Astrocyte (in vitro differentiated cells and primary cell): ENCODE measurements at regions not wholly inside any gene's neighbourhood (a gene's known extent, or its start where the extent isn't known, plus 50 kb on each side); places are given as distances from the start of the nearest gene placed in this dataset.

Experiments used
- DNase-seq: peaks from one replicate; pipeline ENCODE4 v3.0.0-alpha.2; 2010; ENCODE audit warnings: low read depth
- FAIRE-seq: peaks from 2 replicates; lab custom pipeline; 2011; peaks lifted over from hg19 to GRCh38; lab: Jason Lieb, UNC
- H2AFZ ChIP-seq: 2 replicates; pipeline ENCODE4 v1.6.0; 2012; ENCODE audit warnings: low read depth, low read length, inconsistent platforms
- H3K27ac ChIP-seq: 2 replicates; pipeline ENCODE4 v1.5.1; 2011; ENCODE audit warnings: low read depth, low read length, inconsistent platforms
- H3K27me3 ChIP-seq: 2 replicates; pipeline ENCODE4 v1.6.0; 2011; ENCODE audit warnings: low read length, inconsistent platforms; ENCODE audit not compliant: insufficient read depth
- H3K36me3 ChIP-seq: 2 replicates; pipeline ENCODE4 v1.5.1; 2011; ENCODE audit warnings: low read length, inconsistent platforms; ENCODE audit not compliant: insufficient read depth
- H3K4me1 ChIP-seq: 2 replicates; pipeline ENCODE4 v1.5.1; 2011; ENCODE audit warnings: low read length, inconsistent platforms; ENCODE audit not compliant: insufficient read depth
- H3K4me2 ChIP-seq: 2 replicates; pipeline ENCODE4 v1.6.0; 2012; ENCODE audit warnings: low read length, inconsistent platforms
- H3K4me3 ChIP-seq: 2 replicates; pipeline ENCODE4 v1.5.1; 2011; ENCODE audit warnings: low read depth, mild to moderate bottlenecking, low read length, inconsistent platforms; ENCODE audit not compliant: insufficient read depth
- H3K79me2 ChIP-seq: 2 replicates; pipeline ENCODE4 v1.6.0; 2012; ENCODE audit warnings: mild to moderate bottlenecking, low read length, inconsistent platforms; ENCODE audit not compliant: insufficient read depth
- H3K9ac ChIP-seq: 2 replicates; pipeline ENCODE4 v1.6.0; 2012; ENCODE audit warnings: mild to moderate bottlenecking, low read length, inconsistent platforms
- H3K9me3 ChIP-seq: 2 replicates; pipeline ENCODE4 v1.5.1; 2012; ENCODE audit warnings: low read depth, mild to moderate bottlenecking, low read length, inconsistent platforms; ENCODE audit not compliant: insufficient read depth
- H4K20me1 ChIP-seq: 2 replicates; pipeline ENCODE4 v1.6.0; 2012; ENCODE audit warnings: low read length, inconsistent platforms; ENCODE audit not compliant: insufficient read depth
- H3K27ac Mint-ChIP-seq: one replicate; pipeline ENCODE4 v1.8.0; 2021; ENCODE audit warnings: mild to moderate bottlenecking, mixed read lengths; ENCODE audit not compliant: unreplicated experiment
- H3K27me3 Mint-ChIP-seq: one replicate; pipeline ENCODE4 v1.8.0; 2021; ENCODE audit warnings: low read depth, mixed read lengths; ENCODE audit not compliant: unreplicated experiment
- H3K36me3 Mint-ChIP-seq: one replicate; pipeline ENCODE4 v1.8.0; 2021; ENCODE audit warnings: low read depth, mixed read lengths; ENCODE audit not compliant: unreplicated experiment
- H3K4me1 Mint-ChIP-seq: one replicate; pipeline ENCODE4 v1.8.0; 2021; ENCODE audit warnings: low read depth, mixed read lengths; ENCODE audit not compliant: unreplicated experiment
- H3K4me3 Mint-ChIP-seq: one replicate; pipeline ENCODE4 v1.8.0; 2021; ENCODE audit warnings: mild to moderate bottlenecking, moderate library complexity, mixed read lengths; ENCODE audit not compliant: unreplicated experiment
- H3K9me3 Mint-ChIP-seq: one replicate; pipeline ENCODE4 v1.8.0; 2021; ENCODE audit warnings: mild to moderate bottlenecking, mixed read lengths; ENCODE audit not compliant: unreplicated experiment
- EZH2 ChIP-seq: IDR thresholded peaks from 2 replicates; pipeline ENCODE4 v1.6.1; 2012; ENCODE audit warnings: mild to moderate bottlenecking, low read length, inconsistent platforms; ENCODE audit not compliant: insufficient read depth
- TF ChIP-seq, protein P1 (sequence below): IDR thresholded peaks from 2 replicates; pipeline ENCODE4 v1.5.1; 2011; ENCODE audit warnings: low read depth, mild to moderate bottlenecking, inconsistent platforms, low read length, moderate library complexity; ENCODE audit not compliant: insufficient read depth

GRCh38 chr2:234763002-234763873 is 188.6 kb upstream of the SH3BP4 start:
- peak; percentile 96 for DNase-seq
- TF ChIP-seq, protein P1, sequence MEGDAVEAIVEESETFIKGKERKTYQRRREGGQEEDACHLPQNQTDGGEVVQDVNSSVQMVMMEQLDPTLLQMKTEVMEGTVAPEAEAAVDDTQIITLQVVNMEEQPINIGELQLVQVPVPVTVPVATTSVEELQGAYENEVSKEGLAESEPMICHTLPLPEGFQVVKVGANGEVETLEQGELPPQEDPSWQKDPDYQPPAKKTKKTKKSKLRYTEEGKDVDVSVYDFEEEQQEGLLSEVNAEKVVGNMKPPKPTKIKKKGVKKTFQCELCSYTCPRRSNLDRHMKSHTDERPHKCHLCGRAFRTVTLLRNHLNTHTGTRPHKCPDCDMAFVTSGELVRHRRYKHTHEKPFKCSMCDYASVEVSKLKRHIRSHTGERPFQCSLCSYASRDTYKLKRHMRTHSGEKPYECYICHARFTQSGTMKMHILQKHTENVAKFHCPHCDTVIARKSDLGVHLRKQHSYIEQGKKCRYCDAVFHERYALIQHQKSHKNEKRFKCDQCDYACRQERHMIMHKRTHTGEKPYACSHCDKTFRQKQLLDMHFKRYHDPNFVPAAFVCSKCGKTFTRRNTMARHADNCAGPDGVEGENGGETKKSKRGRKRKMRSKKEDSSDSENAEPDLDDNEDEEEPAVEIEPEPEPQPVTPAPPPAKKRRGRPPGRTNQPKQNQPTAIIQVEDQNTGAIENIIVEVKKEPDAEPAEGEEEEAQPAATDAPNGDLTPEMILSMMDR, result no peak
- no peak for TF ChIP-seq EZH2
- Histone ChIP-seq H3K27me3 (no peaks in the 10 kb centered on the region), H3K4me1 (peaks cover 7% of the 10 kb centered on the region), H4K20me1 (no peaks in the 10 kb centered on the region), H3K9me3 (no peaks in the 10 kb centered on the region), H2AFZ (peak overlapping the region; percentile 68), H3K27ac (peak overlapping the region; percentile 50), H3K36me3 (no peaks in the 10 kb centered on the region), H3K4me2 (peak overlapping the region; percentile 58), H3K79me2 (no peaks in the 10 kb centered on the region), H3K9ac (peak overlapping the region; percentile 40), H3K4me3 (no peak overlapping the region)
- peaks cover 3% of the 10 kb centered on the region for H3K36me3 Mint-ChIP-seq
- H3K4me3 Mint-ChIP-seq, result no peak overlapping the region
- peaks cover 9% of the 10 kb centered on the region for H3K9me3 Mint-ChIP-seq
- no peak overlapping the region for H3K27ac Mint-ChIP-seq
- FAIRE-seq, result peak; percentile 43
- H3K4me1 Mint-ChIP-seq, result peaks cover 14% of the 10 kb centered on the region
- no peaks in the 10 kb centered on the region for H3K27me3 Mint-ChIP-seq

DNA sequence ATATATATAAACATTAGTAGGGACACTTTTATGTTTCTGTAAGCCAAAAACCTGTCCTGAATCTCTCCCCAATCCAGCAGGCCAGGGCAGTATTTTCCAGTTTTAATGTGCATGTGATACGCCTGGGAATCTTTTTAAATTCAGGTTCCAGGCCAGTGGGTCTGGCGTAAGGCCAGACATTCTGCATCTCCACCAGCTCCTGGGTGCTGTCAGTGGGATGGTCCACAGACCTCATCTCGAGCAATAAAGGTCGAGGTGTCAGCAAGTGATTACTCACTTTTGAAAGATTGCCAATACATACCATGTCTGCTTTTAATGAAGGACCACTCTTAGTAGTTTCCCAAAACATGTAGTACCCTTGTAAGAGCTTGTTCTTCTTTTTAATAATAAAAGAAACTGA is 189.9 kb upstream of the SH3BP4 start:
- Histone ChIP-seq H3K36me3 (no peaks in the 10 kb centered on the region), H3K9me3 (no peaks in the 10 kb centered on the region), H2AFZ (no peak overlapping the region), H3K27ac (no peak overlapping the region), H3K4me1 (peaks cover 7% of the 10 kb centered on the region), H3K4me3 (no peak overlapping the region), H3K9ac (no peak overlapping the region), H4K20me1 (no peaks in the 10 kb centered on the region), H3K79me2 (no peaks in the 10 kb centered on the region), H3K4me2 (no peak overlapping the region), H3K27me3 (no peaks in the 10 kb centered on the region)
- Mint-ChIP-seq H3K36me3 (peaks cover 3% of the 10 kb centered on the region), H3K9me3 (peaks cover 7% of the 10 kb centered on the region), H3K4me1 (peaks cover 14% of the 10 kb centered on the region), H3K27ac (no peak overlapping the region), H3K4me3 (no peak overlapping the region), H3K27me3 (no peaks in the 10 kb centered on the region)
- TF ChIP-seq, protein P1, result no peak
- no peak for TF ChIP-seq EZH2
- DNase-seq (peak; percentile 23), FAIRE-seq (no peak)

- Mint-ChIP-seq H3K4me1 (peaks cover 11% of the 10 kb centered on the region), H3K36me3 (peaks cover 5% of the 10 kb centered on the region), H3K9me3 (peaks cover 11% of the 10 kb centered on the region), H3K27me3 (no peaks in the 10 kb centered on the region), H3K27ac (peak overlapping the region; percentile 94), H3K4me3 (no peak overlapping the region)
- H4K20me1 ChIP-seq, result no peaks in the 10 kb centered on the region
- TF ChIP-seq EZH2, result no peak
- TF ChIP-seq, protein P1, result no peak
- H3K27me3 ChIP-seq, result no peaks in the 10 kb centered on the region
- no peaks in the 10 kb centered on the region for H3K79me2 ChIP-seq
- H3K9ac ChIP-seq, result no peak overlapping the region
- H3K9me3 ChIP-seq, result no peaks in the 10 kb centered on the region
- no peak overlapping the region for H2AFZ ChIP-seq
- H3K4me2 ChIP-seq, result peak overlapping the region; percentile 0
- DNase-seq, result peak; percentile 69
- H3K36me3 ChIP-seq, result no peaks in the 10 kb centered on the region
- no peaks in the 10 kb centered on the region for H3K4me1 ChIP-seq
- no peak overlapping the region for H3K27ac ChIP-seq
- no peak overlapping the region for H3K4me3 ChIP-seq
- no peak for FAIRE-seq
These were observed 197.7 kb upstream of the SH3BP4 start for GRCh38 chr2:234754126-234754525.
